Esophagus muscularis mucosa (tissue), 4 donors: ENCODE measurements at regions not wholly inside any gene's neighbourhood (a gene's known extent, or its start where the extent isn't known, plus 50 kb on each side); places are given as distances from the start of the nearest gene placed in this dataset.

ENCODE experiments used
- DNase-seq: peaks from one replicate; pipeline ENCODE4 v3.0.0-alpha.2; 2017; ENCODE audit errors: extremely low spot score
- H3K27ac ChIP-seq, 4 donors: fragments of 200-600 bp; sonication (generic); replicated peaks in 1 of 4; 1 replicate in 3 of 4; 2 replicates in 1 of 4; pipeline ENCODE4 v1.5.1; 2016 to 2019; ENCODE audit warnings: mild to moderate bottlenecking in 1 of 4
- H3K27me3 ChIP-seq, 4 donors: fragments of 200-600 bp; sonication (generic); one replicate each; pipeline versions ENCODE4 v1.5.1 to v1.6.0; 2016 to 2019
- H3K36me3 ChIP-seq, 4 donors: fragments of 200-600 bp; sonication (generic); one replicate each; pipeline ENCODE4 v1.5.1; 2016 to 2019
- H3K4me1 ChIP-seq, 4 donors: fragments of 200-600 bp; sonication (generic); one replicate each; pipeline ENCODE4 v1.5.1; 2016 to 2019
- H3K4me3 ChIP-seq, 4 donors: fragments of 200-600 bp; sonication (generic); 1 replicate in 2 of 4; 2 replicates in 2 of 4; pipeline ENCODE4 v1.5.1; 2016 to 2019; ENCODE audit warnings: mild to moderate bottlenecking in 4 of 4, moderate library complexity in 1 of 4
- H3K9me3 ChIP-seq, 4 donors: fragments of 200-600 bp; sonication (generic); 1 replicate in 3 of 4; 2 replicates in 1 of 4; pipeline ENCODE4 v1.5.1; 2016 to 2019
- CTCF ChIP-seq, 3 experiments: fragments of 200-600 bp in 2 of 3; fragments of 450-650 bp in 1 of 3; sonication (generic) in 2 of 3; IDR thresholded peaks; one replicate each; pipeline ENCODE4 v1.5.1; 2017 to 2019; ENCODE audit warnings: antibody characterized with exemption in 3 of 3, mild to moderate bottlenecking in 2 of 3, moderate library complexity in 1 of 3
- EP300 ChIP-seq: sonication (generic); formaldehyde crosslinking; IDR thresholded peaks from one replicate; pipeline ENCODE4 v1.6.1; 2017; ENCODE audit warnings: antibody characterized with exemption
- POLR2A ChIP-seq: fragments of 450-650 bp; IDR thresholded peaks from one replicate; pipeline ENCODE4 v1.6.1; 2017; ENCODE audit warnings: antibody characterized with exemption, moderate library complexity, mild to moderate bottlenecking, low read depth
- POLR2AphosphoS5 ChIP-seq, 2 donors: sonication (generic); formaldehyde crosslinking; IDR thresholded peaks; one replicate each; pipeline ENCODE4 v1.6.1; 2017; ENCODE audit warnings: antibody characterized with exemption in 2 of 2
- WGBS: methylation state at CpG from one replicate; pipeline ENCODE4 v1.1.5; 2018; 5-methylcytosine and 5-hydroxymethylcytosine counted together
- intact Hi-C: fragments of 100-400 bp; cut with DNase I; formaldehyde crosslinking; loops from one replicate; pipeline ENCODE4 v1.15.1; 2023

DNA sequence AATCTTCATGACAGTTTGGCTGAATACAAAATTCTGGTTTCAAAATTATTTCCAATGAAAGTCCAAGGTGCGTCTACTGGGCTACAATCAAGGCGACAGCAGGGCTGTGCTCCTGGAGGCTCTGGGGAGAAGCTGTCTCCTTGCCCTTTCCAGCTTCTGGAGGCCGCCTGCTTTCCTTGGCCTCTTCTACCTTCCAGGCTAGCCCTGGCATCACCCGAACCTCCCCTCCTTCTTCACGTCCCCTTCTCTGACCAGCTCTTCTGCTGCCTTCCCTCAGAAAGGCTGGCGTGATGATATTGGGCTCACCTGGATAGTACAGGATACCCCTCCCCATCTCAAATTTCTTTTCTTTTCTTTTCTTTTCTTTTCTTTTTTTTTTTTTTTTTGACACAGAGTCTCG is 115.5 kb downstream of the KCNF1 start:
- 88% methylated on average over 7 of the region's 7 CpGs for WGBS
- H3K27ac ChIP-seq = no peak overlapping the region
- H3K36me3 ChIP-seq = no peaks in the 10 kb centered on the region
- no peaks in the 10 kb centered on the region for H3K27me3 ChIP-seq
- DNase-seq = no peak
- no peak overlapping the region for H3K4me3 ChIP-seq
- intact Hi-C loops = no loop called here
- no peaks in the 10 kb centered on the region for H3K9me3 ChIP-seq
- TF ChIP-seq POLR2A = no peak
- TF ChIP-seq CTCF (IDR thresholded peaks at IDR 0.05) = no peak
- no peak for TF ChIP-seq POLR2AphosphoS5 (IDR thresholded peaks at IDR 0.05)
- no peak for TF ChIP-seq EP300
- H3K4me1 ChIP-seq = no peaks in the 10 kb centered on the region

GRCh38 chr2:11028407-11028916 is 116.7 kb downstream of the KCNF1 start:
- no peak overlapping the region for H3K27ac ChIP-seq
- DNase-seq = no peak
- H3K36me3 ChIP-seq = no peaks in the 10 kb centered on the region
- peaks cover 0 to 6% (median 2%) of the 10 kb centered on the region in 4 donors for H3K9me3 ChIP-seq
- H3K4me1 ChIP-seq = no peaks in the 10 kb centered on the region
- intact Hi-C loops = no loop called here
- no peak overlapping the region for H3K4me3 ChIP-seq
- no peaks in the 10 kb centered on the region for H3K27me3 ChIP-seq
- TF ChIP-seq POLR2AphosphoS5 (IDR thresholded peaks at IDR 0.05) (no peak), POLR2A (no peak), EP300 (no peak), CTCF (IDR thresholded peaks at IDR 0.05) (peak in 1 of 3 experiments; percentile 5)
- 85% methylated on average over 5 of the region's 5 CpGs for WGBS

- H3K27ac ChIP-seq = no peak overlapping the region
- 85% methylated on average over 6 of the region's 6 CpGs for WGBS
- no peaks in the 10 kb centered on the region for H3K36me3 ChIP-seq
- H3K27me3 ChIP-seq = no peaks in the 10 kb centered on the region
- no peak overlapping the region for H3K4me3 ChIP-seq
- H3K9me3 ChIP-seq = peaks cover 0 to 10% (median 2%) of the 10 kb centered on the region in 4 donors
- no peaks in the 10 kb centered on the region for H3K4me1 ChIP-seq
- intact Hi-C loops = no loop called here
- DNase-seq = no peak
- no peak for TF ChIP-seq CTCF (IDR thresholded peaks at IDR 0.05)
- no peak for TF ChIP-seq POLR2AphosphoS5 (IDR thresholded peaks at IDR 0.05)
- TF ChIP-seq EP300 = no peak
- TF ChIP-seq POLR2A = no peak
These were observed 117.4 kb downstream of the KCNF1 start for GRCh38 chr2:11029136-11029535.

- Histone ChIP-seq H3K27me3 (no peaks in the 10 kb centered on the region), H3K4me3 (no peak overlapping the region), H3K9me3 (peaks cover 0 to 10% (median 2%) of the 10 kb centered on the region in 4 donors), H3K4me1 (no peaks in the 10 kb centered on the region), H3K36me3 (no peaks in the 10 kb centered on the region), H3K27ac (no peak overlapping the region)
- DNase-seq = no peak
- intact Hi-C loops = no loop called here
- WGBS = 81% methylated on average over 7 of the region's 7 CpGs
- no peak for TF ChIP-seq POLR2A
- no peak for TF ChIP-seq POLR2AphosphoS5 (IDR thresholded peaks at IDR 0.05)
- TF ChIP-seq CTCF (IDR thresholded peaks at IDR 0.05) = no peak
- no peak for TF ChIP-seq EP300
These were observed 118.3 kb downstream of the KCNF1 start for GRCh38 chr2:11030036-11030435.

GRCh38 chr2:11030909-11031308 is 119.2 kb downstream of the KCNF1 start:
- Histone ChIP-seq H3K4me1 (no peaks in the 10 kb centered on the region), H3K36me3 (no peaks in the 10 kb centered on the region), H3K9me3 (peaks cover 0 to 10% (median 2%) of the 10 kb centered on the region in 4 donors), H3K27ac (no peak overlapping the region), H3K27me3 (no peaks in the 10 kb centered on the region), H3K4me3 (no peak overlapping the region)
- intact Hi-C loops = no loop called here
- WGBS = 65% methylated on average over 4 of the region's 4 CpGs
- no peak for DNase-seq
- TF ChIP-seq POLR2AphosphoS5 (IDR thresholded peaks at IDR 0.05) = no peak
- TF ChIP-seq EP300 = no peak
- TF ChIP-seq POLR2A = no peak
- TF ChIP-seq CTCF (IDR thresholded peaks at IDR 0.05) = no peak
